ENCODE measurements at regions not wholly inside any gene's neighbourhood (a gene's known extent, or its start where the extent isn't known, plus 50 kb on each side); places are given as distances from the start of the nearest gene placed in this dataset.

- Mint-ChIP-seq H3K27ac (ENCODE audit: unreplicated experiment) (no peak overlapping the region), H3K9me3 (ENCODE audit: low read depth, unreplicated experiment) (peaks cover 4% of the 10 kb centered on the region), H3K36me3 (ENCODE audit: insufficient read depth, unreplicated experiment) (no peaks in the 10 kb centered on the region), H3K4me1 (ENCODE audit: low read depth, unreplicated experiment) (peaks cover 14% of the 10 kb centered on the region), H3K27me3 (ENCODE audit: unreplicated experiment) (no peaks in the 10 kb centered on the region), H3K4me3 (ENCODE audit: low read depth, unreplicated experiment) (no peak overlapping the region)
- CTCF ChIA-PET = interaction anchor here (0.6 kb wide), 2 partner anchors 572 to 677 kb away, joined by 3 to 9 read pairs; no protein-coding TSS in a partner anchor
- intact Hi-C loops (cut with micrococcal nuclease; ENCODE audit: unreplicated experiment) = no loop called here
- BruUV-seq (replicated peaks) = no TSS peak
- no peak for DNase-seq
- TF ChIP-seq CTCF (IDR thresholded peaks at IDR 0.05; ENCODE audit: unreplicated experiment) = no peak
These were observed 218.8 kb downstream of the KITLG start for GRCh38 chr12:88361493-88361892.

GRCh38 chr12:88362439-88362838 lies 217.8 kb downstream of the KITLG start:
- no TSS peak for BruUV-seq (replicated peaks)
- CTCF ChIA-PET = no interaction called here
- intact Hi-C loops (cut with micrococcal nuclease; ENCODE audit: unreplicated experiment) = no loop called here

GRCh38 chr12:88365403-88365802 lies 214.9 kb downstream of the KITLG start:
- H3K27me3 Mint-ChIP-seq (ENCODE audit: unreplicated experiment) = no peaks in the 10 kb centered on the region
- peaks cover 14% of the 10 kb centered on the region for H3K4me1 Mint-ChIP-seq (ENCODE audit: low read depth, unreplicated experiment)
- no peak for TF ChIP-seq CTCF (IDR thresholded peaks at IDR 0.05; ENCODE audit: unreplicated experiment)
- H3K4me3 Mint-ChIP-seq (ENCODE audit: low read depth, unreplicated experiment) = no peak overlapping the region
- no peak for DNase-seq
- intact Hi-C loops (cut with micrococcal nuclease; ENCODE audit: unreplicated experiment) = no loop called here
- H3K36me3 Mint-ChIP-seq (ENCODE audit: insufficient read depth, unreplicated experiment) = no peaks in the 10 kb centered on the region
- no peak overlapping the region for H3K27ac Mint-ChIP-seq (ENCODE audit: unreplicated experiment)
- CTCF ChIA-PET = no interaction called here
- no TSS peak for BruUV-seq (replicated peaks)
- no peaks in the 10 kb centered on the region for H3K9me3 Mint-ChIP-seq (ENCODE audit: low read depth, unreplicated experiment)

More at GRCh38 chr12:88362439-88362838, 217.8 kb downstream of the KITLG start:
- TF ChIP-seq CTCF (IDR thresholded peaks at IDR 0.05; ENCODE audit: unreplicated experiment) = no peak
- H3K9me3 Mint-ChIP-seq (ENCODE audit: low read depth, unreplicated experiment) = peaks cover 4% of the 10 kb centered on the region
- no peak for DNase-seq
- H3K4me1 Mint-ChIP-seq (ENCODE audit: low read depth, unreplicated experiment) = peaks cover 14% of the 10 kb centered on the region
- no peaks in the 10 kb centered on the region for H3K27me3 Mint-ChIP-seq (ENCODE audit: unreplicated experiment)
- H3K27ac Mint-ChIP-seq (ENCODE audit: unreplicated experiment) = no peak overlapping the region
- no peaks in the 10 kb centered on the region for H3K36me3 Mint-ChIP-seq (ENCODE audit: insufficient read depth, unreplicated experiment)
- H3K4me3 Mint-ChIP-seq (ENCODE audit: low read depth, unreplicated experiment) = no peak overlapping the region

- BruUV-seq (replicated peaks) = no TSS peak
These were observed 214.2 kb downstream of the KITLG start for GRCh38 chr12:88366101-88366500.

More at GRCh38 chr12:88366101-88366500, 214.2 kb downstream of the KITLG start:
- Mint-ChIP-seq H3K27me3 (ENCODE audit: unreplicated experiment) (no peaks in the 10 kb centered on the region), H3K4me3 (ENCODE audit: low read depth, unreplicated experiment) (no peak overlapping the region), H3K4me1 (ENCODE audit: low read depth, unreplicated experiment) (peaks cover 14% of the 10 kb centered on the region), H3K9me3 (ENCODE audit: low read depth, unreplicated experiment) (no peaks in the 10 kb centered on the region), H3K27ac (ENCODE audit: unreplicated experiment) (no peak overlapping the region), H3K36me3 (ENCODE audit: insufficient read depth, unreplicated experiment) (no peaks in the 10 kb centered on the region)
- TF ChIP-seq CTCF (IDR thresholded peaks at IDR 0.05; ENCODE audit: unreplicated experiment) = no peak
- intact Hi-C loops (cut with micrococcal nuclease; ENCODE audit: unreplicated experiment) = no loop called here
- DNase-seq = no peak
- CTCF ChIA-PET = interaction anchor here (1.2 kb wide), 1 partner anchor 27 kb away, joined by 3 read pairs; no protein-coding TSS in a partner anchor

Measured in Calu3 (cell line).